CD4-positive, alpha-beta T cell treated with Interleukin-1 beta for 1 hour (primary cell): ENCODE measurements at regions not wholly inside any gene's neighbourhood (a gene's known extent, or its start where the extent isn't known, plus 50 kb on each side); places are given as distances from the start of the nearest gene placed in this dataset.
"Not testable (repeated sequence)": the region's sequence is repeated elsewhere in the genome, so short reads cannot be mapped to it uniquely, and the experiment has no call there.

ENCODE experiments used
- DNase-seq, 2 donors: peaks; one replicate each; pipeline ENCODE4 v3.0.0-alpha.2; 2020 to 2022

DNA sequence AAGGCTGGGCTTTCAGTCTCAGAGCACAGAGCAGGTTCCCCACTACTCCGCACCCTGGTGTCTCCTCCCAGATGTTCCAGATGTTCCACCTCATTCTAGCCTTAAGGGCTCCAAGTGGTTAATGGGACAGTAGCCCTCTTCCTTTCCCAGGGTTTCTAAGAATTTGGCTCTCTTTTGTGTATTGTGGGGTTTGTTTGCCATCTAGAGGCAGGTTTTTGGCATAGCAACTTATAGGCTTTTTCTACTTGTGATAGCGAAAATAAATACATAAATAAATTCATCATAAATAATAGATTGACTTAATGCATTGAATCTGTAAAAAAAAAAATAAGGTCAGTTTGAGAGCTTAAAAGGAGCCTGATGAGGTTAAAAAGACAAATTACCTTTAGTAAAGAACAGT lies 86.1 kb upstream of the XKR3 start:
- DNase-seq: not testable (repeated sequence)

- DNase-seq: not testable (repeated sequence)
These were observed 76.8 kb upstream of the XKR3 start for GRCh38 chr22:16902051-16902450.

DNA sequence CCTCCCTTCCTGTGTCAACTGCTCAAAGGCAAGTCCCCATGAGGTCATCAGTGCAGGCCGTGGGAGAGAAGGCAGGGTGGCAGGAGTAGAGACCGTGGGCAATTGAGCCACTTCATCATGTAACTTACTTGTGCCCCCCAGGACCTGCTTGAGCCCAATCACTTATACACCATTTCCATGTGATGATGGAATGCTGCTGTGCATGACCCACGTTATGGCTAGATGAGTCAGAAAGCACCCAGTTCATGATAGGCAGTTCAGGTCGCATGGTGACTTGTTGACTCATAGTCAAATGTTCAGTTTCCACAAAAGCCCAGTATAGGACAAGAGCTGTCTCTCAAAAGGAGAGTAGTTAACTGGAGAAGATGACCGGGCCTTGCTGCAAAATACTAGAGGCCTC lies 76.4 kb upstream of the XKR3 start:
- DNase-seq: not testable (repeated sequence)

DNA sequence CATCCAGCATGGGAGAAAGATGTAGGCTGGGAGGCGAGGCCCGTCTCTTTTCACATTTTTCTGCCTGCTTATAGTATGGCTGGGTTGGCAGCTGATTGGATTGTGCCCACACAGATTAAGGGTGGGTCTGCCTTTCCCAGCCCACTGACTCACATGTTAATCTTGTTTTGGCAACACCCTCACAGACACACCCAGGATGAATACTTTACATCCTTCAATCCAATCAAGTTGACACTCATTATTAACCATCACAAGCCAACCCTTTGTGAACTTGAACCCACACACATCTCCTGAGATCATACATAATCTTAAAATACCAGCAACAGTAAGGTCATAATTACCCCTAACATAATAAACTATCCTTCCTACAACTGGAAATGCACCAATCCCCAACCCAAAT lies 74.1 kb upstream of the XKR3 start:
- not testable (repeated sequence) for DNase-seq

DNA sequence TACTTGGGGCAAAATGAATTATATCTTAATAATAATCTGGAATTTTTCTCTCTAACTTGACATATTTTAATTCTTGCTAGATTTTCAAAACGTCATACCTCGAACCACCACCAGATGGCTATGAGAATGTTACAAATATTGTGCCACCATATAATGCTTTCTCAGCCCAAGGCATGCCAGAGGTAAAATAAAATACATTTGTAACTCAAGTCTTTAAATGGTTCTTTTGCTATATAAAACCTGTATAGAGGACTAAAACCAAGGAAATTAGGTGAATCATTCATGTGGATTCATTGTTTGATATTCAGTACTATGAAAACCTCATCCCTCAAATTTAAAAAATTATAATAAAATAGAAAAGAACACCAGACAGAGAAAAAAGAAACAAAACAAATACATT lies 72.2 kb upstream of the XKR3 start:
- DNase-seq: not testable (repeated sequence)

DNA sequence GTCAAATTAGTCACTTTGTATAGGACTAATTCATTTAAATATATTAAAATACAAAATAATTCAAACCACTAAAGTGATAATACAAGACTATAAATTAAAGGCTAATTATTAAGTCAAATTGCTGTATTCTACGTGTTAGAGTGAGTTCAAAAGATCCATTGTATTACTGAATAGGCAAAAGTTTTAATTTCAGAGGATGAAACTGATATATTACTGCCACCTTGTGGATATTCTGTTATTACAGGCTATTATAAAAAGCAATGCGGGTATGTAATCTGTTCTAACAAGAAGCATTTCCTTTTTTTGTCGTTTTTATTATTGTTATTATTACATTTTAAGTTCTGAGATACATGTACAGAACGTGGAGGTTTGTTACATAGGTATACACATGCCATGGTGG lies 66.7 kb upstream of the XKR3 start:
- DNase-seq: peak in 1 of 2 donors; percentile 4

- DNase-seq: not testable (repeated sequence)
These were observed 51.1 kb upstream of the XKR3 start for GRCh38 chr22:16876339-16876738.
